ENCODE measurements at regions not wholly inside any gene's neighbourhood (a gene's known extent, or its start where the extent isn't known, plus 50 kb on each side); places are given as distances from the start of the nearest gene placed in this dataset.

- Mint-ChIP-seq H3K4me3 (no peak overlapping the region), H3K36me3 (ENCODE audit: insufficient read depth) (peaks cover 4% of the 10 kb centered on the region), H3K9me3 (no peaks in the 10 kb centered on the region), H3K27ac (ENCODE audit: low read depth) (no peak overlapping the region), H3K4me1 (no peaks in the 10 kb centered on the region), H3K27me3 (no peaks in the 10 kb centered on the region)
- ATAC-seq (replicated peaks; ENCODE audit: extremely low read depth, poor library complexity, severe bottlenecking) (no peak), DNase-seq (ENCODE audit: low spot score in 2 of 2) (no peak)
Observed at GRCh38 chr2:18819566-18819965, 230.2 kb upstream of the NT5C1B start.

- no peak overlapping the region for H3K27ac Mint-ChIP-seq (ENCODE audit: low read depth)
- ATAC-seq (replicated peaks; ENCODE audit: extremely low read depth, poor library complexity, severe bottlenecking) (no peak), DNase-seq (ENCODE audit: low spot score in 2 of 2) (no peak)
- H3K27me3 Mint-ChIP-seq, result no peaks in the 10 kb centered on the region
- H3K4me1 Mint-ChIP-seq, result no peaks in the 10 kb centered on the region
- H3K9me3 Mint-ChIP-seq, result no peaks in the 10 kb centered on the region
- peaks cover 4% of the 10 kb centered on the region for H3K36me3 Mint-ChIP-seq (ENCODE audit: insufficient read depth)
- no peak overlapping the region for H3K4me3 Mint-ChIP-seq
Observed at GRCh38 chr2:18814387-18814786, 225.0 kb upstream of the NT5C1B start.

GRCh38 chr2:18804536-18804935, 215.2 kb upstream of the NT5C1B start:
- no peaks in the 10 kb centered on the region for H3K9me3 Mint-ChIP-seq
- ATAC-seq (replicated peaks; ENCODE audit: extremely low read depth, poor library complexity, severe bottlenecking), result no peak

GRCh38 chr2:18803141-18803939, 214.0 kb upstream of the NT5C1B start:
- no peaks in the 10 kb centered on the region for H3K4me1 Mint-ChIP-seq
- no peak for DNase-seq (ENCODE audit: low spot score in 2 of 2)
- no peaks in the 10 kb centered on the region for H3K27me3 Mint-ChIP-seq
- H3K9me3 Mint-ChIP-seq, result no peaks in the 10 kb centered on the region
- no peak overlapping the region for H3K27ac Mint-ChIP-seq (ENCODE audit: low read depth)
- H3K36me3 Mint-ChIP-seq (ENCODE audit: insufficient read depth), result peaks cover 1% of the 10 kb centered on the region
- no peak for ATAC-seq (replicated peaks; ENCODE audit: extremely low read depth, poor library complexity, severe bottlenecking)
- no peak overlapping the region for H3K4me3 Mint-ChIP-seq

More at GRCh38 chr2:18804536-18804935, 215.2 kb upstream of the NT5C1B start:
- no peak for DNase-seq (ENCODE audit: low spot score in 2 of 2)
- Mint-ChIP-seq H3K27ac (ENCODE audit: low read depth) (no peak overlapping the region), H3K27me3 (no peaks in the 10 kb centered on the region), H3K4me1 (no peaks in the 10 kb centered on the region), H3K4me3 (no peak overlapping the region), H3K36me3 (ENCODE audit: insufficient read depth) (peaks cover 1% of the 10 kb centered on the region)

GRCh38 chr2:18800240-18800971, 211.0 kb upstream of the NT5C1B start:
- H3K36me3 Mint-ChIP-seq (ENCODE audit: insufficient read depth), result no peaks in the 10 kb centered on the region
- no peak overlapping the region for H3K27ac Mint-ChIP-seq (ENCODE audit: low read depth)
- ATAC-seq (replicated peaks; ENCODE audit: extremely low read depth, poor library complexity, severe bottlenecking) (no peak), DNase-seq (ENCODE audit: low spot score in 2 of 2) (no peak)
- no peaks in the 10 kb centered on the region for H3K4me1 Mint-ChIP-seq
- no peaks in the 10 kb centered on the region for H3K9me3 Mint-ChIP-seq
- H3K4me3 Mint-ChIP-seq, result no peak overlapping the region
- no peaks in the 10 kb centered on the region for H3K27me3 Mint-ChIP-seq

- no peak overlapping the region for H3K27ac Mint-ChIP-seq (ENCODE audit: low read depth)
- H3K4me3 Mint-ChIP-seq, result no peak overlapping the region
- no peaks in the 10 kb centered on the region for H3K27me3 Mint-ChIP-seq
- H3K36me3 Mint-ChIP-seq (ENCODE audit: insufficient read depth), result no peaks in the 10 kb centered on the region
- DNase-seq (ENCODE audit: low spot score in 2 of 2) (no peak), ATAC-seq (replicated peaks; ENCODE audit: extremely low read depth, poor library complexity, severe bottlenecking) (no peak)
- no peaks in the 10 kb centered on the region for H3K9me3 Mint-ChIP-seq
- H3K4me1 Mint-ChIP-seq, result no peaks in the 10 kb centered on the region
Observed at GRCh38 chr2:18799397-18799796, 210.0 kb upstream of the NT5C1B start.

GRCh38 chr2:18797133-18797845, 207.9 kb upstream of the NT5C1B start:
- ATAC-seq (replicated peaks; ENCODE audit: extremely low read depth, poor library complexity, severe bottlenecking), result no peak
- Mint-ChIP-seq H3K4me3 (no peak overlapping the region), H3K4me1 (no peaks in the 10 kb centered on the region), H3K27me3 (no peaks in the 10 kb centered on the region), H3K27ac (ENCODE audit: low read depth) (no peak overlapping the region), H3K36me3 (ENCODE audit: insufficient read depth) (peaks cover 1% of the 10 kb centered on the region), H3K9me3 (no peaks in the 10 kb centered on the region)
- no peak for DNase-seq (ENCODE audit: low spot score in 2 of 2)

GRCh38 chr2:18795906-18796305, 206.5 kb upstream of the NT5C1B start:
- Mint-ChIP-seq H3K27ac (ENCODE audit: low read depth) (no peak overlapping the region), H3K27me3 (no peaks in the 10 kb centered on the region), H3K36me3 (ENCODE audit: insufficient read depth) (peaks cover 1% of the 10 kb centered on the region), H3K4me3 (no peak overlapping the region), H3K4me1 (no peaks in the 10 kb centered on the region), H3K9me3 (no peaks in the 10 kb centered on the region)
- ATAC-seq (replicated peaks; ENCODE audit: extremely low read depth, poor library complexity, severe bottlenecking) (no peak), DNase-seq (ENCODE audit: low spot score in 2 of 2) (no peak)

- H3K27me3 Mint-ChIP-seq, result no peaks in the 10 kb centered on the region
- no peaks in the 10 kb centered on the region for H3K9me3 Mint-ChIP-seq
- no peak overlapping the region for H3K4me3 Mint-ChIP-seq
- no peak overlapping the region for H3K27ac Mint-ChIP-seq (ENCODE audit: low read depth)
- no peak for DNase-seq (ENCODE audit: low spot score in 2 of 2)
- no peak for ATAC-seq (replicated peaks; ENCODE audit: extremely low read depth, poor library complexity, severe bottlenecking)
- H3K4me1 Mint-ChIP-seq, result no peaks in the 10 kb centered on the region
- H3K36me3 Mint-ChIP-seq (ENCODE audit: insufficient read depth), result peaks cover 4% of the 10 kb centered on the region
Observed at GRCh38 chr2:18792684-18793083, 203.3 kb upstream of the NT5C1B start.

GRCh38 chr2:18792226-18792629, 202.9 kb upstream of the NT5C1B start:
- Mint-ChIP-seq H3K9me3 (no peaks in the 10 kb centered on the region), H3K4me1 (no peaks in the 10 kb centered on the region), H3K4me3 (no peak overlapping the region), H3K27ac (ENCODE audit: low read depth) (no peak overlapping the region), H3K36me3 (ENCODE audit: insufficient read depth) (peaks cover 4% of the 10 kb centered on the region), H3K27me3 (no peaks in the 10 kb centered on the region)
- no peak for ATAC-seq (replicated peaks; ENCODE audit: extremely low read depth, poor library complexity, severe bottlenecking)
- DNase-seq (ENCODE audit: low spot score in 2 of 2), result no peak

GRCh38 chr2:18791172-18791797, 201.9 kb upstream of the NT5C1B start:
- Mint-ChIP-seq H3K4me3 (no peak overlapping the region), H3K4me1 (no peaks in the 10 kb centered on the region), H3K27ac (ENCODE audit: low read depth) (no peak overlapping the region), H3K27me3 (no peaks in the 10 kb centered on the region), H3K36me3 (ENCODE audit: insufficient read depth) (peaks cover 4% of the 10 kb centered on the region), H3K9me3 (peaks cover under 1% of the 10 kb centered on the region)
- ATAC-seq (replicated peaks; ENCODE audit: extremely low read depth, poor library complexity, severe bottlenecking), result no peak
- DNase-seq (ENCODE audit: low spot score in 2 of 2), result no peak

- H3K4me3 Mint-ChIP-seq, result no peak overlapping the region
- no peak overlapping the region for H3K27ac Mint-ChIP-seq (ENCODE audit: low read depth)
- ATAC-seq (replicated peaks; ENCODE audit: extremely low read depth, poor library complexity, severe bottlenecking) (no peak), DNase-seq (ENCODE audit: low spot score in 2 of 2) (no peak)
- no peaks in the 10 kb centered on the region for H3K4me1 Mint-ChIP-seq
- peaks cover 4% of the 10 kb centered on the region for H3K36me3 Mint-ChIP-seq (ENCODE audit: insufficient read depth)
- H3K9me3 Mint-ChIP-seq, result peaks cover 5% of the 10 kb centered on the region
- no peaks in the 10 kb centered on the region for H3K27me3 Mint-ChIP-seq
Observed at GRCh38 chr2:18790509-18791171, 201.3 kb upstream of the NT5C1B start.

All from central memory CD8-positive, alpha-beta T cell (primary cell).